ENCODE measurements at regions not wholly inside any gene's neighbourhood (a gene's known extent, or its start where the extent isn't known, plus 50 kb on each side); places are given as distances from the start of the nearest gene placed in this dataset.

- no peak for TF ChIP-seq CTCF (IDR thresholded peaks at IDR 0.05; ENCODE audit: low read depth, low read length, missing control alignments)
- no peak overlapping the region for H3K4me3 ChIP-seq (ENCODE audit: low read depth, low read length)
- in situ Hi-C loops (cut with HindIII; ENCODE audit: low sequenced_read_pairs): no loop called here
- DNase-seq (ENCODE audit: low read depth): no peak
Measured at GRCh38 chr1:34406377-34406776, 229.7 kb downstream of the C1orf94 start.

- DNase-seq (ENCODE audit: low read depth): no peak
- H3K4me3 ChIP-seq (ENCODE audit: low read depth, low read length): no peak overlapping the region
- in situ Hi-C loops (cut with HindIII; ENCODE audit: low sequenced_read_pairs): no loop called here
- TF ChIP-seq CTCF (IDR thresholded peaks at IDR 0.05; ENCODE audit: low read depth, low read length, missing control alignments): no peak
Measured at GRCh38 chr1:34406833-34407539, 230.3 kb downstream of the C1orf94 start.

- no peak for TF ChIP-seq CTCF (IDR thresholded peaks at IDR 0.05; ENCODE audit: low read depth, low read length, missing control alignments)
- DNase-seq (ENCODE audit: low read depth): no peak
- in situ Hi-C loops (cut with HindIII; ENCODE audit: low sequenced_read_pairs): no loop called here
Measured at GRCh38 chr1:34408011-34408410, 231.3 kb downstream of the C1orf94 start.

GRCh38 chr1:34409689-34410229 lies 233.1 kb downstream of the C1orf94 start:
- H3K4me3 ChIP-seq (ENCODE audit: low read depth, low read length): no peak overlapping the region
- in situ Hi-C loops (cut with HindIII; ENCODE audit: low sequenced_read_pairs): no loop called here
- TF ChIP-seq CTCF (IDR thresholded peaks at IDR 0.05; ENCODE audit: low read depth, low read length, missing control alignments): no peak
- DNase-seq (ENCODE audit: low read depth): no peak

More at GRCh38 chr1:34408011-34408410, 231.3 kb downstream of the C1orf94 start:
- H3K4me3 ChIP-seq (ENCODE audit: low read depth, low read length): no peak overlapping the region

GRCh38 chr1:34412598-34413370 lies 236.1 kb downstream of the C1orf94 start:
- in situ Hi-C loops (cut with HindIII; ENCODE audit: low sequenced_read_pairs): no loop called here
- DNase-seq (ENCODE audit: low read depth): no peak
- no peak overlapping the region for H3K4me3 ChIP-seq (ENCODE audit: low read depth, low read length)
- TF ChIP-seq CTCF (IDR thresholded peaks at IDR 0.05; ENCODE audit: low read depth, low read length, missing control alignments): no peak

GRCh38 chr1:34415140-34415539 lies 238.4 kb downstream of the C1orf94 start:
- in situ Hi-C loops (cut with HindIII; ENCODE audit: low sequenced_read_pairs): no loop called here
- no peak for DNase-seq (ENCODE audit: low read depth)
- H3K4me3 ChIP-seq (ENCODE audit: low read depth, low read length): no peak overlapping the region
- no peak for TF ChIP-seq CTCF (IDR thresholded peaks at IDR 0.05; ENCODE audit: low read depth, low read length, missing control alignments)
